HCT116 (cell line): ENCODE measurements at regions not wholly inside any gene's neighbourhood (a gene's known extent, or its start where the extent isn't known, plus 50 kb on each side); places are given as distances from the start of the nearest gene placed in this dataset.

Experiments used
- ATAC-seq: fragments of 200-7000 bp; cut with Tn5 transposase; 2 replicates; pipeline ENCODE4 v1.9.1; 2020; ENCODE audit warnings: mild to moderate bottlenecking, moderate library complexity
- BruUV-seq: library from RNA; stranded (reverse); fragments of 400-500 nt; replicated peaks from 2 replicates; lab custom pipeline; 2021; lab: Mats Ljungman, UMichigan
- CTCF ChIA-PET: fragments of 300-600 bp; sonication (Branson Sonifier 250); formaldehyde crosslinking; loops from one replicate; lab custom pipeline; 2021; ENCODE audit warnings: antibody characterized with exemption; lab: Charles Lee
- POLR2A ChIA-PET: fragments of 300-600, 350-600 bp; sonication (Branson Sonifier 250); formaldehyde crosslinking; loops from one replicate; lab custom pipeline; 2021; ENCODE audit warnings: antibody characterized with exemption; lab: Charles Lee
- RAD21 ChIA-PET, 2 experiments: fragments of 300-600 bp; sonication (Branson Sonifier 250); formaldehyde crosslinking; loops; one replicate each; lab custom pipeline; 2023; ENCODE audit warnings: low total read pairs in 2 of 2; ENCODE audit not compliant: uncharacterized antibody in 2 of 2, unreplicated experiment in 2 of 2, low non-redundant PET in 1 of 2; lab: Charles Lee
- DNase-seq: peaks from one replicate; pipeline ENCODE4 v3.0.0-alpha.2; 2010; ENCODE audit warnings: low read depth, low spot score
- H2AFZ ChIP-seq: fragments of 200-600 bp; shearing (Covaris generic), sonication (generic); 2 replicates; pipeline ENCODE4 v1.6.1; 2017; ENCODE audit warnings: low read depth, mixed run types, mixed read lengths, antibody characterized with exemption, low read length; ENCODE audit not compliant: poor library complexity, severe bottlenecking
- H3K27ac ChIP-seq: 2 replicates; pipeline ENCODE4 v1.5.1; 2012; ENCODE audit warnings: low read depth, low read length
- H3K27me3 ChIP-seq: fragments of 200-600 bp; sonication (generic); 2 replicates; pipeline ENCODE4 v1.6.1; 2016; ENCODE audit warnings: mixed run types, low read length, mixed read lengths; ENCODE audit not compliant: insufficient read depth
- H3K36me3 ChIP-seq, 2 experiments: fragments of 200-500 bp in 1 of 2; fragments of 200-600 bp in 1 of 2; sonication (Bioruptor generic) in 1 of 2; sonication (generic) in 1 of 2; 2 replicates each; pipeline versions ENCODE4 v1.5.1 to v1.6.1; 2014 to 2016; ENCODE audit warnings: low read length in 2 of 2, inconsistent platforms in 1 of 2, mixed read lengths in 1 of 2, mixed run types in 1 of 2; ENCODE audit not compliant: insufficient read depth in 2 of 2, control insufficient read depth in 1 of 2
- H3K4me1 ChIP-seq, 2 experiments: fragments of 200-600 bp in 1 of 2; sonication (generic) in 1 of 2; 2 replicates each; pipeline versions ENCODE4 v1.5.1 to v1.6.1; 2012 to 2017; ENCODE audit warnings: low read length in 2 of 2, inconsistent platforms in 1 of 2, mild to moderate bottlenecking in 1 of 2, mixed read lengths in 1 of 2, mixed run types in 1 of 2, moderate library complexity in 1 of 2; ENCODE audit not compliant: insufficient read depth in 2 of 2, control insufficient read depth in 1 of 2
- H3K4me2 ChIP-seq: fragments of 200-600 bp; sonication (generic); 2 replicates; pipeline ENCODE4 v1.6.1; 2017; ENCODE audit warnings: mixed run types, low read length, mixed read lengths
- H3K4me3 ChIP-seq, 2 experiments: fragments of 200-600 bp in 1 of 2; sonication (generic) in 1 of 2; replicated peaks in 1 of 2; 2 replicates each; pipeline ENCODE4 v1.5.1; 2011 to 2016; ENCODE audit warnings: low read length in 2 of 2, control low read depth in 1 of 2, low read depth in 1 of 2, mild to moderate bottlenecking in 1 of 2, mixed read lengths in 1 of 2, mixed run types in 1 of 2
- H3K79me2 ChIP-seq: fragments of 200-600 bp; sonication (generic); 2 replicates; pipeline ENCODE4 v1.6.1; 2017; ENCODE audit warnings: mild to moderate bottlenecking, mixed run types, low read length, moderate library complexity, mixed read lengths; ENCODE audit not compliant: insufficient read depth
- H3K9ac ChIP-seq: fragments of 200-600 bp; sonication (generic); 2 replicates; pipeline ENCODE4 v1.6.1; 2016; ENCODE audit warnings: low read length, mixed read lengths
- H3K9me2 ChIP-seq: fragments of 200-600 bp; sonication (generic), shearing (Covaris generic); 2 replicates; pipeline ENCODE4 v1.6.1; 2017; ENCODE audit warnings: mixed run types, mild to moderate bottlenecking, moderate library complexity; ENCODE audit not compliant: insufficient read depth
- H3K9me3 ChIP-seq, 2 experiments: fragments of 200-500 bp in 1 of 2; fragments of 200-600 bp in 1 of 2; sonication (Bioruptor generic) in 1 of 2; sonication (generic) in 1 of 2; 2 replicates each; pipeline ENCODE4 v1.6.1; 2014 to 2017; ENCODE audit warnings: low read length in 2 of 2, mixed read lengths in 2 of 2, inconsistent platforms in 1 of 2, low read depth in 1 of 2, mild to moderate bottlenecking in 1 of 2, mixed run types in 1 of 2, moderate library complexity in 1 of 2; ENCODE audit not compliant: control insufficient read depth in 1 of 2, insufficient read depth in 1 of 2
- H4K20me1 ChIP-seq: fragments of 200-600 bp; sonication (generic), shearing (Covaris generic); 2 replicates; pipeline ENCODE4 v1.6.1; 2017; ENCODE audit warnings: mixed run types, mild to moderate bottlenecking, moderate library complexity; ENCODE audit not compliant: insufficient read depth
- CBX3 ChIP-seq: IDR thresholded peaks from 2 replicates; pipeline ENCODE4 v1.6.1; 2012; ENCODE audit warnings: low read depth
- CEBPB ChIP-seq: IDR thresholded peaks from 2 replicates; pipeline ENCODE4 v1.6.1; 2012; ENCODE audit warnings: low read depth
- EZH2phosphoT487 ChIP-seq: fragments of 200-600 bp; IDR thresholded peaks from 2 replicates; pipeline ENCODE4 v1.6.1; 2018; ENCODE audit warnings: antibody characterized with exemption, borderline replicate concordance
- FOSL1 ChIP-seq: IDR thresholded peaks from 2 replicates; pipeline ENCODE4 v1.6.1; 2012; ENCODE audit warnings: low read depth
- POLR2A ChIP-seq: IDR thresholded peaks from 2 replicates; pipeline ENCODE4 v1.7.0; 2011; ENCODE audit warnings: borderline replicate concordance; ENCODE audit not compliant: insufficient read depth, insufficient read length; ENCODE audit errors: extremely low read depth
- SIN3A ChIP-seq: IDR thresholded peaks from 2 replicates; pipeline ENCODE4 v1.6.1; 2012; ENCODE audit warnings: low read depth
- SP1 ChIP-seq: IDR thresholded peaks from 2 replicates; pipeline ENCODE4 v1.6.1; 2012; ENCODE audit warnings: low read depth
- SRF ChIP-seq: IDR thresholded peaks from 2 replicates; pipeline ENCODE4 v1.6.1; 2012; ENCODE audit warnings: low read depth
- TCF7L2 ChIP-seq: IDR thresholded peaks from 2 replicates; pipeline ENCODE4 v1.7.0; 2011; ENCODE audit warnings: borderline replicate concordance, inconsistent platforms; ENCODE audit not compliant: insufficient read depth, insufficient read length; ENCODE audit errors: extremely low read depth
- YY1 ChIP-seq: IDR thresholded peaks from 2 replicates; pipeline ENCODE4 v1.6.1; 2011; ENCODE audit warnings: low read length, low read depth, moderate library complexity, mild to moderate bottlenecking; ENCODE audit not compliant: insufficient replicate concordance; ENCODE audit errors: extremely low read depth
- ZFX ChIP-seq: fragments of 450-650 bp; IDR thresholded peaks from 2 replicates; pipeline ENCODE4 v1.6.1; 2017
- intact Hi-C: fragments of 100-400 bp; cut with micrococcal nuclease; formaldehyde crosslinking; loops from 2 replicates; pipeline ENCODE4 v1.10.0; 2022
- TF ChIP-seq, protein P1 (sequence below): IDR thresholded peaks from 2 replicates; pipeline ENCODE4 v1.6.1; 2011; ENCODE audit warnings: mild to moderate bottlenecking, low read length, moderate library complexity; ENCODE audit not compliant: insufficient replicate concordance; ENCODE audit errors: extremely low read depth
- TF ChIP-seq, protein P2 (sequence below): IDR thresholded peaks from 2 replicates; pipeline ENCODE4 v1.6.1; 2012
- TF ChIP-seq, protein P3 (sequence below), 3 experiments: fragments of 200-600 bp in 1 of 3; sonication (generic) in 1 of 3; IDR thresholded peaks in 2 of 3; conservative IDR thresholded peaks in 1 of 3; 2 replicates each; pipeline ENCODE4 v1.5.1; 2012 to 2017; ENCODE audit warnings: low read depth in 2 of 3, low read length in 2 of 3, antibody characterized with exemption in 1 of 3, borderline replicate concordance in 1 of 3, control low read depth in 1 of 3, mild to moderate bottlenecking in 1 of 3, mixed read lengths in 1 of 3, mixed run types in 1 of 3, moderate library complexity in 1 of 3; ENCODE audit not compliant: insufficient read depth in 1 of 3
- TF ChIP-seq, protein P4 (sequence below): IDR thresholded peaks from 2 replicates; pipeline ENCODE4 v1.6.1; 2012
- TF ChIP-seq, protein P5 (sequence below): IDR thresholded peaks from 2 replicates; pipeline ENCODE4 v1.6.1; 2012; ENCODE audit warnings: low read depth

DNA sequence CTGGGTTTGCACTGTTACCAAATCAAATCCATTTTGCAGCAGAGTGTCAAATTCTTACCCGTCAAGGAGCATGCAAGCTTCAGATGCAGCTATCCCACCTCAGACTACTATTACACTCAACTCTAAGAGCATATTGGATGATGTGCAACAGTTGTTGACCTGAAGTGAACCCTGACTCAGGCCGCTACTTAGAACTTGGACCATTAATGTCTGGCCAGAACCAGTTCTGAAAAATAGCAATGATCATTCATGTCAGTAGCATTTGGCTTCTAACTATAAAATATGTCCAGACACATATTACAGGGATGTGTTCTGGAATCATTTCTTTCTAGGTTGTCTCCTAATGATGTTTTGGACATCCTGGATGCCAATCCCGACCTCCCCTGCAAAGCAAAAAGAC lies 135.5 kb upstream of the PKDCC start:
- Histone ChIP-seq H3K4me3 (no peak overlapping the region), H2AFZ (no peak overlapping the region), H3K9ac (no peak overlapping the region), H4K20me1 (no peaks in the 10 kb centered on the region), H3K9me3 (no peaks in the 10 kb centered on the region), H3K79me2 (no peaks in the 10 kb centered on the region), H3K27ac (no peak overlapping the region), H3K36me3 (no peaks in the 10 kb centered on the region), H3K27me3 (no peaks in the 10 kb centered on the region), H3K4me1 (peaks cover 0 to 7% of the 10 kb centered on the region in 2 experiments; a peak in 1 of 4 replicates), H3K4me2 (no peak overlapping the region), H3K9me2 (no peaks in the 10 kb centered on the region)
- ChIA-PET POLR2A (no interaction called here), CTCF (no interaction called here), RAD21 (no interaction called here)
- intact Hi-C loops, result no loop called here
- no peak for ATAC-seq
- no peak for DNase-seq
- no peak for TF ChIP-seq CEBPB
- TF ChIP-seq, protein P1, sequence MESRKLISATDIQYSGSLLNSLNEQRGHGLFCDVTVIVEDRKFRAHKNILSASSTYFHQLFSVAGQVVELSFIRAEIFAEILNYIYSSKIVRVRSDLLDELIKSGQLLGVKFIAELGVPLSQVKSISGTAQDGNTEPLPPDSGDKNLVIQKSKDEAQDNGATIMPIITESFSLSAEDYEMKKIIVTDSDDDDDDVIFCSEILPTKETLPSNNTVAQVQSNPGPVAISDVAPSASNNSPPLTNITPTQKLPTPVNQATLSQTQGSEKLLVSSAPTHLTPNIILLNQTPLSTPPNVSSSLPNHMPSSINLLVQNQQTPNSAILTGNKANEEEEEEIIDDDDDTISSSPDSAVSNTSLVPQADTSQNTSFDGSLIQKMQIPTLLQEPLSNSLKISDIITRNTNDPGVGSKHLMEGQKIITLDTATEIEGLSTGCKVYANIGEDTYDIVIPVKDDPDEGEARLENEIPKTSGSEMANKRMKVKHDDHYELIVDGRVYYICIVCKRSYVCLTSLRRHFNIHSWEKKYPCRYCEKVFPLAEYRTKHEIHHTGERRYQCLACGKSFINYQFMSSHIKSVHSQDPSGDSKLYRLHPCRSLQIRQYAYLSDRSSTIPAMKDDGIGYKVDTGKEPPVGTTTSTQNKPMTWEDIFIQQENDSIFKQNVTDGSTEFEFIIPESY, result no peak
- no peak for TF ChIP-seq SRF
- TF ChIP-seq TCF7L2, result no peak
- no peak for TF ChIP-seq CBX3
- TF ChIP-seq YY1, result no peak
- no peak for TF ChIP-seq POLR2A
- no peak for TF ChIP-seq SP1
- TF ChIP-seq, protein P2, sequence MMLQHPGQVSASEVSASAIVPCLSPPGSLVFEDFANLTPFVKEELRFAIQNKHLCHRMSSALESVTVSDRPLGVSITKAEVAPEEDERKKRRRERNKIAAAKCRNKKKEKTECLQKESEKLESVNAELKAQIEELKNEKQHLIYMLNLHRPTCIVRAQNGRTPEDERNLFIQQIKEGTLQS, result no peak
- TF ChIP-seq SIN3A, result no peak
- TF ChIP-seq EZH2phosphoT487, result no peak
- TF ChIP-seq ZFX, result no peak
- TF ChIP-seq, protein P3, sequence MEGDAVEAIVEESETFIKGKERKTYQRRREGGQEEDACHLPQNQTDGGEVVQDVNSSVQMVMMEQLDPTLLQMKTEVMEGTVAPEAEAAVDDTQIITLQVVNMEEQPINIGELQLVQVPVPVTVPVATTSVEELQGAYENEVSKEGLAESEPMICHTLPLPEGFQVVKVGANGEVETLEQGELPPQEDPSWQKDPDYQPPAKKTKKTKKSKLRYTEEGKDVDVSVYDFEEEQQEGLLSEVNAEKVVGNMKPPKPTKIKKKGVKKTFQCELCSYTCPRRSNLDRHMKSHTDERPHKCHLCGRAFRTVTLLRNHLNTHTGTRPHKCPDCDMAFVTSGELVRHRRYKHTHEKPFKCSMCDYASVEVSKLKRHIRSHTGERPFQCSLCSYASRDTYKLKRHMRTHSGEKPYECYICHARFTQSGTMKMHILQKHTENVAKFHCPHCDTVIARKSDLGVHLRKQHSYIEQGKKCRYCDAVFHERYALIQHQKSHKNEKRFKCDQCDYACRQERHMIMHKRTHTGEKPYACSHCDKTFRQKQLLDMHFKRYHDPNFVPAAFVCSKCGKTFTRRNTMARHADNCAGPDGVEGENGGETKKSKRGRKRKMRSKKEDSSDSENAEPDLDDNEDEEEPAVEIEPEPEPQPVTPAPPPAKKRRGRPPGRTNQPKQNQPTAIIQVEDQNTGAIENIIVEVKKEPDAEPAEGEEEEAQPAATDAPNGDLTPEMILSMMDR (IDR thresholded peaks at IDR 0.05 in 2 of 3, conservative IDR thresholded peaks at IDR 0.05 in 1 of 3; ENCODE audit: borderline replicate concordance in 1 of 3, insufficient read depth in 1 of 3, low read depth in 2 of 3, low read length in 2 of 3), result no peak
- TF ChIP-seq, protein P4, sequence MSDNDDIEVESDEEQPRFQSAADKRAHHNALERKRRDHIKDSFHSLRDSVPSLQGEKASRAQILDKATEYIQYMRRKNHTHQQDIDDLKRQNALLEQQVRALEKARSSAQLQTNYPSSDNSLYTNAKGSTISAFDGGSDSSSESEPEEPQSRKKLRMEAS, result no peak
- TF ChIP-seq FOSL1, result no peak
- TF ChIP-seq, protein P5, sequence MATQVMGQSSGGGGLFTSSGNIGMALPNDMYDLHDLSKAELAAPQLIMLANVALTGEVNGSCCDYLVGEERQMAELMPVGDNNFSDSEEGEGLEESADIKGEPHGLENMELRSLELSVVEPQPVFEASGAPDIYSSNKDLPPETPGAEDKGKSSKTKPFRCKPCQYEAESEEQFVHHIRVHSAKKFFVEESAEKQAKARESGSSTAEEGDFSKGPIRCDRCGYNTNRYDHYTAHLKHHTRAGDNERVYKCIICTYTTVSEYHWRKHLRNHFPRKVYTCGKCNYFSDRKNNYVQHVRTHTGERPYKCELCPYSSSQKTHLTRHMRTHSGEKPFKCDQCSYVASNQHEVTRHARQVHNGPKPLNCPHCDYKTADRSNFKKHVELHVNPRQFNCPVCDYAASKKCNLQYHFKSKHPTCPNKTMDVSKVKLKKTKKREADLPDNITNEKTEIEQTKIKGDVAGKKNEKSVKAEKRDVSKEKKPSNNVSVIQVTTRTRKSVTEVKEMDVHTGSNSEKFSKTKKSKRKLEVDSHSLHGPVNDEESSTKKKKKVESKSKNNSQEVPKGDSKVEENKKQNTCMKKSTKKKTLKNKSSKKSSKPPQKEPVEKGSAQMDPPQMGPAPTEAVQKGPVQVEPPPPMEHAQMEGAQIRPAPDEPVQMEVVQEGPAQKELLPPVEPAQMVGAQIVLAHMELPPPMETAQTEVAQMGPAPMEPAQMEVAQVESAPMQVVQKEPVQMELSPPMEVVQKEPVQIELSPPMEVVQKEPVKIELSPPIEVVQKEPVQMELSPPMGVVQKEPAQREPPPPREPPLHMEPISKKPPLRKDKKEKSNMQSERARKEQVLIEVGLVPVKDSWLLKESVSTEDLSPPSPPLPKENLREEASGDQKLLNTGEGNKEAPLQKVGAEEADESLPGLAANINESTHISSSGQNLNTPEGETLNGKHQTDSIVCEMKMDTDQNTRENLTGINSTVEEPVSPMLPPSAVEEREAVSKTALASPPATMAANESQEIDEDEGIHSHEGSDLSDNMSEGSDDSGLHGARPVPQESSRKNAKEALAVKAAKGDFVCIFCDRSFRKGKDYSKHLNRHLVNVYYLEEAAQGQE, result no peak
- no TSS peak for BruUV-seq
